ENCODE measurements at regions not wholly inside any gene's neighbourhood (a gene's known extent, or its start where the extent isn't known, plus 50 kb on each side); places are given as distances from the start of the nearest gene placed in this dataset.

DNA sequence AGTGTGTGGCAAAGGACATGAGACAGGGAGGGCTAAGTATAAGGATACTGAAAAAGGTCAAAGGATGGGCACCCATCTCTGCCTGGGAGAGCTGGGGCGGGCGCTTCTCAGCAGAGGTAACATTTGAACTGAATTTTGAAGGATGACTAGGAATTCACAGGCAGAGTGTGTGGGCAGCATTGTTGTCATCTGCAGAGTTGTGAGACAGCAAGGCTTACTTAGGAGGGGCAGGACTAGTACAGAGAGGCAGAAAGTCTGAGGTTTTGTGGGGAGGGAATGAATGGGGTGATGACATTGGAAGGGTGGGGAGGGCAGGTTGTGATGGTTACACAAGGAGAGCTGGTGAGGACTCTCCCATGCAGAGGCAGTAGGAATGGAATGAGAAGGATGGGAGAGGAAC lies 84.1 kb upstream of the PRR23C start:
- H3K4me1 ChIP-seq (ENCODE audit: low read length), result no peaks in the 10 kb centered on the region
- H2AFZ ChIP-seq (ENCODE audit: low read depth, low read length), result no peak overlapping the region
- H4K20me1 ChIP-seq (ENCODE audit: insufficient read depth, low read length), result no peaks in the 10 kb centered on the region
- H3K9ac ChIP-seq (ENCODE audit: low read length), result no peak overlapping the region
- H3K4me3 ChIP-seq (ENCODE audit: low read length), result no peak overlapping the region
- no peak overlapping the region for H3K4me2 ChIP-seq (ENCODE audit: low read length)
- no peak overlapping the region for H3K27ac ChIP-seq (ENCODE audit: low read length)
- H3K27me3 ChIP-seq (ENCODE audit: low read depth, low read length), result peaks cover 3% of the 10 kb centered on the region; the same call in 1 of the 2 replicates
- no peaks in the 10 kb centered on the region for H3K79me2 ChIP-seq (ENCODE audit: low read length)
- H3K9me3 ChIP-seq (ENCODE audit: insufficient read depth, low read length), result no peaks in the 10 kb centered on the region
- TF ChIP-seq, protein P1, sequence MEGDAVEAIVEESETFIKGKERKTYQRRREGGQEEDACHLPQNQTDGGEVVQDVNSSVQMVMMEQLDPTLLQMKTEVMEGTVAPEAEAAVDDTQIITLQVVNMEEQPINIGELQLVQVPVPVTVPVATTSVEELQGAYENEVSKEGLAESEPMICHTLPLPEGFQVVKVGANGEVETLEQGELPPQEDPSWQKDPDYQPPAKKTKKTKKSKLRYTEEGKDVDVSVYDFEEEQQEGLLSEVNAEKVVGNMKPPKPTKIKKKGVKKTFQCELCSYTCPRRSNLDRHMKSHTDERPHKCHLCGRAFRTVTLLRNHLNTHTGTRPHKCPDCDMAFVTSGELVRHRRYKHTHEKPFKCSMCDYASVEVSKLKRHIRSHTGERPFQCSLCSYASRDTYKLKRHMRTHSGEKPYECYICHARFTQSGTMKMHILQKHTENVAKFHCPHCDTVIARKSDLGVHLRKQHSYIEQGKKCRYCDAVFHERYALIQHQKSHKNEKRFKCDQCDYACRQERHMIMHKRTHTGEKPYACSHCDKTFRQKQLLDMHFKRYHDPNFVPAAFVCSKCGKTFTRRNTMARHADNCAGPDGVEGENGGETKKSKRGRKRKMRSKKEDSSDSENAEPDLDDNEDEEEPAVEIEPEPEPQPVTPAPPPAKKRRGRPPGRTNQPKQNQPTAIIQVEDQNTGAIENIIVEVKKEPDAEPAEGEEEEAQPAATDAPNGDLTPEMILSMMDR (IDR thresholded peaks at IDR 0.05; ENCODE audit: low read depth, low read length), result no peak
- no peak for TF ChIP-seq EZH2phosphoT487 (IDR thresholded peaks at IDR 0.05; ENCODE audit: low read depth)
- no peaks in the 10 kb centered on the region for H3K36me3 ChIP-seq (replicated peaks; ENCODE audit: low read depth, low read length)

DNA sequence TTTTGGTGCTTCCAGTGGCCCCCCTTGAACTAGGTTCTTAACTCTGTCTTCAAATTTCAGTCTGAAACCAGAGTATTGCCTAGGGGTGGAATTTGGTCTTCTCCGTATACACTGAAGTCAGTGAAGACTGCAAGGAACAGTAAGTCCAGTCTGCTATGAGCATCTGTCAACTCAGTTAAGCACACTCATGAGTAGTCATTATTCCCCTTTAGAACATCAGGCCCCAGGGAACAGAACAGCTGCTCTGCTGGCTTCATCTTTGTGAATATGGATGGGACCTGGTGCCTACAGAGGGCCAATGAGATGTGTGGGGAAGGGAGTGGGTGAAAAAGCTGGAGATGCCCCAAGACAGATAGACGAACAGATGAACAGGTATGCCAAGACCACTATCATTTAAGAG lies 85.2 kb upstream of the PRR23C start:
- no peak overlapping the region for H3K4me2 ChIP-seq (ENCODE audit: low read length)
- no peak overlapping the region for H3K4me3 ChIP-seq (ENCODE audit: low read length)

DNA sequence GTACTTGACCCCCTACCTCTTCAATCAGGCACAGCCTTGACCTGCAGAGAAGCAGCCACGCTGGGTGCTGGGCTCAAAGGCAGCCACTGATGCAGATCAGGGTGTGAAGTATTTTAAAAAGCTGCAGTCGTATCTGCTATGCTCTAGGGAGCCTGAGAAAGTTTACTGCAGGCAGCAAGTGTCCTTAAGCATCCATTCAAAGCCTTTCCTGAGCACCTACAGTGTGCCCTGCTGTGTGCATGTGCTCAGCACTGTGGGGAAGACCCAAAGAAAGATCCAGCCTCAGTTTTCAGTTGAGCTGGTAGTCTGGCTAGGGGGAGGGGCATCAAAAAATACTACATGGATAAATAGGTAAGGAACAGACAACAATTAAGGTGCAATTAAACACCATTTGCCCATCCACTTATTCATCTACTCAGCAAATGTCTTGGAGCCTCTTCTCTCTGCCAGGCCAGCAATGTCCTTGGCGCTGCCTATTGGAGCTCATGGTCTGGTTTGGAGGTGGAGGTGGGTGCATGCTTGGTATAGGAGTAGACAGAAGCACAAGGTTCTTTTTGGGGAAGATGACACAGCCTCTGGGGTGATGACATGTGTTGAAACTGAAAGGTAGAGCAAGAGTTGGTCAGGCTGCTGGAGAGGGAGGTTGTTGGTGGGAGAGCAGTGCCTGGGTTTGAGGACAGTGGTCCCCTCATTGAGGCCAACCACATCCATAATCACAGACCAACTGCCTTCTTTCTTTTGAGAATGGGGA lies 85.9 kb upstream of the PRR23C start:
- Histone ChIP-seq H3K9ac (ENCODE audit: low read length) (no peak overlapping the region), H3K9me3 (ENCODE audit: insufficient read depth, low read length) (no peaks in the 10 kb centered on the region), H3K4me1 (ENCODE audit: low read length) (no peaks in the 10 kb centered on the region), H3K27ac (ENCODE audit: low read length) (no peak overlapping the region), H3K79me2 (ENCODE audit: low read length) (no peaks in the 10 kb centered on the region), H2AFZ (ENCODE audit: low read depth, low read length) (no peak overlapping the region), H3K4me2 (ENCODE audit: low read length) (no peak overlapping the region), H3K27me3 (ENCODE audit: low read depth, low read length) (no peaks in the 10 kb centered on the region), H4K20me1 (ENCODE audit: insufficient read depth, low read length) (no peaks in the 10 kb centered on the region), H3K36me3 (replicated peaks; ENCODE audit: low read depth, low read length) (no peaks in the 10 kb centered on the region), H3K4me3 (ENCODE audit: low read length) (no peak overlapping the region)
- TF ChIP-seq EZH2phosphoT487 (IDR thresholded peaks at IDR 0.05; ENCODE audit: low read depth), result no peak
- TF ChIP-seq, protein P1 (IDR thresholded peaks at IDR 0.05; ENCODE audit: low read depth, low read length), result no peak

More for the DNA sequence above, 85.2 kb upstream of the PRR23C start:
- H3K27me3 ChIP-seq (ENCODE audit: low read depth, low read length), result peaks cover 3% of the 10 kb centered on the region; the same call in 1 of the 2 replicates
- H3K4me1 ChIP-seq (ENCODE audit: low read length), result no peaks in the 10 kb centered on the region
- H4K20me1 ChIP-seq (ENCODE audit: insufficient read depth, low read length), result no peaks in the 10 kb centered on the region
- no peaks in the 10 kb centered on the region for H3K36me3 ChIP-seq (replicated peaks; ENCODE audit: low read depth, low read length)
- TF ChIP-seq EZH2phosphoT487 (IDR thresholded peaks at IDR 0.05; ENCODE audit: low read depth), result no peak
- TF ChIP-seq, protein P1 (IDR thresholded peaks at IDR 0.05; ENCODE audit: low read depth, low read length), result no peak
- H3K9ac ChIP-seq (ENCODE audit: low read length), result no peak overlapping the region
- H3K79me2 ChIP-seq (ENCODE audit: low read length), result no peaks in the 10 kb centered on the region
- H2AFZ ChIP-seq (ENCODE audit: low read depth, low read length), result no peak overlapping the region
- H3K9me3 ChIP-seq (ENCODE audit: insufficient read depth, low read length), result no peaks in the 10 kb centered on the region
- no peak overlapping the region for H3K27ac ChIP-seq (ENCODE audit: low read length)

DNA sequence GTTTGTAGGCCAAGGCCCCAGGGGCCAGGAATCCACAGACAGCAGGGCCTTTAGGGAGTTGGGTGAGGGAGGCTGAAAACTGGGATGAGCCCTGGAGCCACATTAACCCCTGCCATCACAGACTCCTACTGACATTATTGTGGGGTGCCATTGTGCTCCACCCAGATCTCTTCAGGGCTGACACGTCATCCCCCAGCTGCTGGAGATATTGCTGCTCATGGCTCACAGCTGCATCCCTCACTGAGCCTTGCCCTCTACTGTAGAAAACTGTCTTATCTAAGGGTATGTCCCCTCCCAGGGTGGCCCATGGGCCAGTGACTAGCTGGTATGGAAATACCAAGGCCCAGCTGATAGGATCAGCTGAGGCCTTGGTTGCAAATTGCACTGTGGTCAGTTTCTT lies 87.3 kb upstream of the PRR23C start:
- Histone ChIP-seq H3K4me2 (ENCODE audit: low read length) (no peak overlapping the region), H3K36me3 (replicated peaks; ENCODE audit: low read depth, low read length) (no peaks in the 10 kb centered on the region)

More for the DNA sequence above, 87.3 kb upstream of the PRR23C start:
- no peak overlapping the region for H3K4me3 ChIP-seq (ENCODE audit: low read length)
- H3K9me3 ChIP-seq (ENCODE audit: insufficient read depth, low read length), result no peaks in the 10 kb centered on the region
- no peaks in the 10 kb centered on the region for H4K20me1 ChIP-seq (ENCODE audit: insufficient read depth, low read length)
- no peak overlapping the region for H2AFZ ChIP-seq (ENCODE audit: low read depth, low read length)
- no peak overlapping the region for H3K9ac ChIP-seq (ENCODE audit: low read length)
- no peaks in the 10 kb centered on the region for H3K27me3 ChIP-seq (ENCODE audit: low read depth, low read length)
- H3K79me2 ChIP-seq (ENCODE audit: low read length), result no peaks in the 10 kb centered on the region
- H3K4me1 ChIP-seq (ENCODE audit: low read length), result no peaks in the 10 kb centered on the region
- H3K27ac ChIP-seq (ENCODE audit: low read length), result no peak overlapping the region
- TF ChIP-seq EZH2phosphoT487 (IDR thresholded peaks at IDR 0.05; ENCODE audit: low read depth), result no peak
- TF ChIP-seq, protein P1 (IDR thresholded peaks at IDR 0.05; ENCODE audit: low read depth, low read length), result no peak

Data from OCI-LY3 (cell line).